ENCODE measurements at regions not wholly inside any gene's neighbourhood (a gene's known extent, or its start where the extent isn't known, plus 50 kb on each side); places are given as distances from the start of the nearest gene placed in this dataset.
"Not testable (repeated sequence)": the region's sequence is repeated elsewhere in the genome, so short reads cannot be mapped to it uniquely, and the experiment has no call there.

DNA sequence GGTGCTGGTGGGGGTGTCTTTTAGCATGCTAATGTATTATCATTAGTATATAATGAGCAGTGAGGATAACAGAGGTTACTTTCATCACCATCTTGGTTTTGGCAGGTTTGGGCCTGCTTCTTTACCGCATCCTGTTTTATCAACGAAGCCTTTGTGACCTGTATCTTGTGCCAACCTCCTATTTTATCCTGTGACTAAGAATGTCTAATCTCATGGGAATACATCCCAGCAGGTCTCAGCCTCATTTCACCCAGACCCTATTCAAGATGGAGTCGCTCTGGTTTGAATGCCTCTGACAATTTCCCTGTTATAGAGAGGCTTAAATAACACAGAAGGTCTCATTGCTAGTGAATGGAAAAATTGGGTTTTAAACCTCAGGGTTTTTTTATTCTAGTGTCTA is 300.8 kb upstream of the PROX1 start:
- no peak for DNase-seq

DNA sequence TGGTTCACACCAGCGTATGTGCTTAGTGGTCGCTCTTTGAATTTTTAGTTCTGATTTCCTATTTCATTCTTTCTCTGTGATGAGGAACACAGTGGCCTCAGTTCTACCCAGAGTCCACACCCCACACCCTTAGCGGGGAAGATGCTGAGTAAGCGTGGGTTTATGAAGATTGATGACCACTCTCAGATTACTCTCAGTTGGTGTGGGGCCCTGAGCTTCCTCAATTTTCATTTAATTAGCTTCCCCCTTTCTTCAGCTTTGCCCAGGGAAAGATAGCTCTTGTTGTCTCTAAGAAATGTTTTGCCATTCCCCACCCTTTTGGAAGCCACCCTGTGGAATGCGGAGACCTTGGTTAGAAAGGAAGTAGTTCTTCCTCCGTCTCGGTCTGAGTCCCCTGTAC is 299.9 kb upstream of the PROX1 start:
- no peak for DNase-seq

DNA sequence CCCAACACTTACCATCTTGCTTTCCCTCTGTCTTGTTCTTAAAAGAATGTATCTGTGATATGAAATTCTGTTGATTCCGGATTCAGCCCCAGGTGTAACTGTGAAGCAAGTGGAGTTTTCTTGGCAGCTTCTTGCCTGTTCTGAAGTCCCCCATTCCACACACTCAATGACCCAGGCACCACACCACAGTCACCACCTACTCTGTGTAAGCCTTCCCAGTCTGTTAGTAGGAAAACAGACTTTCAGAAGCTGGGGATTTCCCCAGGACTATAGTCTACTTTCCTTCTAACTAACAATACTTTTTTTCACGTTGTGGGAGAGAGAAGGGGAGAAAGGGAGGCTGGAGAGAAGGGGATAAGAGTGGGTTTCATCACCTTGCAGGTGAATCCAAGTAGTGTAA is 299.1 kb upstream of the PROX1 start:
- no peak for DNase-seq

DNA sequence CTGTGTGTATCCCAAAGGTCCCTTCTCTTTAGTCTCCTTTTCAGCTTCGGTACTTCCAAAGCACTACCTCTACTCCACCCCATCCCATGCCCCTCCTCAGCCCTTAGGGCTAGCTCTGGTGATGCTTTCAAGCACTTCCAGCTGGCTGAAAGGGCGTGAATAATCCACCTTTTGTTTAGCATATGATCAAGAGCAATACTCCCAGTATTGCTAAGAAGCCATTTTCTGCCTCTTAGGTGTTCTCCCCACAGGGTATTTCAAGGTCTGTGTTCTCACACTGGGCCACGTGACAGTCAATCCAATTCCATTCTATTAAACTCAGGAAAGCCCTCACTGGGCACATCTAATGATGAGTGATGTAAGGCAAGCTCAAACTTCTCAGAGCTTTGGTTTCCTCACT is 298.5 kb upstream of the PROX1 start:
- no peak for DNase-seq

DNA sequence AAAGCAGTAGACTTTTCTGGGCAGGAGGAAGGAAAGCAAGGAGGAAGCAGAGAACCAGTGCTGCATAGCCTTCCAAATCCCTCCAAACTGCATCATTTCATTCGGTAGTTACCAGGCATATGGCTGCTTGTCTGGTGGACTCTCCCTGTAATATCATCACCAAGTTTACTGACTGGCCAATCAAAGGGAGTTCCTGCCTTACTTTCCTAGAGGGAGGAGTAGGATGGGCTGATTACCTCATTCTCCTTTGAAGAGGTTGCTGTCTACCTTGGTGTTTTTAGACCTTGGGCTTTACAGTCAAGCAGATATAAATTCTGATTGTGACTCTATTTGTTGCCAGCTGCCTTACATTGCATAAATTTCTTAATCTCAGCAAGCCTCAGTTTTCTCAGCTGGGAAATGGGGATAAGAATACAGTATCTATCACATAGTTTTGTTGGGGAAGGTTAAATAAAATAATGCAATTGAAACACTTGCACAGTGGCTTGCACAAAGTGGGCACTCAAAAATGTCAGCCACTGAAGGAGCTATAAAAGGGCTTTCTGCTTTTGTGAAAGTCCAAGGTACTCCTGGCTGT is 297.3 kb upstream of the PROX1 start:
- no peak for DNase-seq

DNA sequence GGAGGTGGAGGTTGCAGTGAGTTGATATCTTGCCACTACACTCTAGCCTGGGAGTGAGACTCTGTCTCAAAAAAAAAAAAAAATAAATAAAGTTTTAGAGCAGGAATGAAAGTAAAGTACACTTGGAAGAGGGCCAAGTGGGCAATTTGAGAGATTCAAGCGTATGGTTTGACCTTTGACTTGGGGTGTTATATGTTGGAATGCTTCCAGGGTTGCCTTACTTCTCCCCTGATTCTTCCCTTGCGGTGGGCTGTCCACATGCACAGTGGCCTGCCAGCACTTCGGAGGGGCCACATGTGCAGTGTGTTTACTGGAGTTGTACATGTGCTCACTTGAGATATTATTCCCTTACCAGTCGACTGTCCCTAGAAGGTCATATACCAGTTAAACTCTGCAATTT is 295.5 kb upstream of the PROX1 start:
- no peak for DNase-seq

DNA sequence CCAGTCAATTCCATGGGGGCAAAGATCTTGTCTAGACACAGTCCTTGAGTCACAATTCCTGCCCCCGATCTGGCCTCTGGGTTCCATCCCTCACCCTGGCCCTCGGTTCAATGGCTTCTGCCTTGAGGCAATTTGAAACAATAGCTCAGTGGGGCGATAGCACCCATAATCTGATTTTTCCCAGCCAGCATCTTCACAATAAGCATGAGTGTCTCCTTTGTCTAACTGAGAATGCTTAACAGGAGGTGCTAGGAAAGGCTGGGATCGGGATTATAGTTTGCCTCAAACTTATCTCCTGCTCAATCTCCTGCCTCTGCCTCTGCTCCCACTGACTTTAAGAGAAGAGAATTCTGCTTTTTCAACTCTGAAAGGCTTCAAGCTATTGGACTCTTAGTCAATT is 293.9 kb upstream of the PROX1 start:
- no peak for DNase-seq

DNA sequence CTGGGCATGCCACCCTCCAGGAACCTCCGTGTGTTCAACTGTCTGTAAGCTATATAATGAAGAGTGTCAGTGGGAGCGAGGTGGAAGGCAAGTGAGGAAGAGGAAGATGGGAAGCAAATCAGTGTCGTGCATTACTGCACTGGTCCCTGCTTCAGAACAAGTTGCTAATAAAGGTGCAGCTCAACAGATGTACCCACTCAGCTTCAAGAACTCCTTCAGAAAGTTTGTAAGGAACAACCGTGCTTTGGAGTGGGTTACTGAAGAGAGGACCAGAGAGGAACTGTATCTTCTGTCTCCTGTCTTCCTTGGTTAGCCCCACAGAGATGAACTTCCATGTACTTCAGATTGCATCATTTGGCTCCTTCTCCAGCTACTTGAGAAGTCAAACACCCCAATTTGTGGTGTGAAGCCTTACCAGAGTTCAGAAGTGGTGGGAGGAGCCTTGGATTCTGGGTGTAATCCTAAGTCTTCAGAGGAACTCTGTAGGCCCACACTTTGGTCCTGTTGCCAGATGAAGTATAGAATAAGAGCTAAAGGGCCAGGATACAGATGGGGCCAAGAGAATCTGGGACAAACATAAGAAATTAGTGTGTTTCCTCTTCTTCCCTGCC is 290.5 kb upstream of the PROX1 start:
- DNase-seq: no peak

DNA sequence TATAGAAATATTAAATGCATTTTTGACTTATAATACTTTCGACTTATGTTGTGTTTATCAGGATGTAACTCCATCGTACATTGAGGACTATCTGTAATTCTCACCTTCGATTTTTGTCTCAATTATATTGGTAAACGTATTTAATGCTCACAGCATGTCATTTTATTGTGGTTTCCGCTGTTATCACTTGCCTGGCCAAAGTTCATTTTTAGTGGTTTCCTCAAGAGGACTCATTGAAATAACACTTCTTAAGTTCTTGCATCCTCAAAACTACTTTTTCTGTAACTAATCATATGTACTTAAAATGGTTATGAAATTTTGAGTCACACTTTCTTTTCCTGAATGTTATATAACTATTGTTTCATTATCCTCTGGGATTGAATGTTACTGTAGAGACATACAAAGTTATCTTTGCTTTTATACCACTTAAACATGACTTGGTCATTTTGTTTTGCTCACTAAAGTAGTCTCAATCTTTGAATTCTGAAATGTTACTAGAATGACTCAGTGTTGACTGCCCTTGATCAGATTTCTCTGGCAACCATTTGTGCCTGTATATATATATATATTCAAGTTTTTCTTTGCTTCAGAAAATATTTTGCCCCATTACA is 289.6 kb upstream of the PROX1 start:
- no peak for DNase-seq

DNA sequence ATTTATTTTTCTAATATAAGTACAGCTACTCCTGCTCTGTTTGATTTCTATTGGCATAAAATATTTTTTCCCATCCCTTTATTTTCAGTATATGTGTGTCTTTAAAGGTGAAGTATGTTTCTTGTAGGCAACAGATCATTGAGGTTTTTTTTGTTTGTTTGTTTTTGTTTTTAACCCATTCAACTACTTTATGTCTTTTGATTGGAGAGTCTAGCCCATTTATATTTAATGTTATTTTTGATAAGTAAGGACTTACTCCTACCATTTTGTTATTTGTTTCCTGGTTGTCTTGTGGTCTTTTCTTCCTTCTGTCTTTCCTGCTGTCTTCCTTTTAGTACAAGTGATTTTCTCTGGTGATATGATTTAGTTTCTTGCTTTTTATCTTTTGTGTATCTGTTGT is 285.1 kb upstream of the PROX1 start:
- no peak for DNase-seq

DNA sequence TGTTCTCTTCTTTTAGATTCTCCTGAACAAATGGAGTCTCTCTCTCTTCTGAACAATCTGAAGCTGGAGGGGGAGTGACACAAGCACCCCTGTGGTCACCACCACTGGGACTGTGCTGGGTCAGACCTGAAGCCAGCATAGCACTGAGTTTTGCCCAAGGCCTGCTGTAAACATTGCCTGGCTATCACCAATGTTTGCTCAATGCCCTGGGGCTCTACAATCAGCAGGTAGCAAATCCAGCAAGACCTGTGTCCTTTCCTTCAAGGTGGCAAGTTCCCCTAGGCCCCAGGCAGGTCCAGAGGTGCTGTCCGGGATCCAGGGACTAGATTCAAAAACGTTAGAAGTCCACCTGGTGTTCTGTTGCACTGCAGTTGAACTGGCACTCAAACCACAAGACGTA is 282.8 kb upstream of the PROX1 start:
- DNase-seq: no peak

DNA sequence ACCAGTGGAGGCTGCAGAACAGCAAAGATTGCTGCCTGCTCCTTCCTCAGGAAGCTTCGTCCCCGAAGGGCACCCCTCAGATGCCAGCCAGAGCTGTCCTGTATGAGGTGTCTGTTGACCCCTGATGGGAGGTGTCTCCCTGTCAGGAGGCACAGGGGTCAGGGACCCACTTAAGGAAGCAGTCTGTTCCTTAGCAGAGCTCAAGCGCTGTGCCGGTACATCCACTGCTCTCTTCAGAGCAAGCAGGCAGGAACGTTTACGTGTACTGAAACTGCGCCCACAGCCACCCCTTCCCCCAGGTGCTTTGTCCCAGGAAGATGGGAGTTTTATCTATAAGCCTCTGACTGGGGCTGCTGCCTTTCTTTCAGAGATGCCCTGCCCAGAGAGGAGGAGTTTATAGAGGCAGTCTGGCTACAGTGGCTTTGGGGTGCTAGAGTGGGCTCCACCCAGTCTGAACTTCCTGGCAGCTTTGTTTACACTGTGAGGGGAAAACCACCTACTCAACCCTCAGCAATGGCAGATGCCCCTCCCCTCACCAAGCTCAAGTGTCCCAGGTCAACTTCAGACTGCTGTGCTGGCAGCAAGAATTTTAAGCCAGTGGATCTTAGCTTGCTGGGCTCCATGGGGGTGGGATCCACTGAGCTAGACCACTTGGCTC is 275.8 kb upstream of the PROX1 start:
- DNase-seq: not testable (repeated sequence)

DNA sequence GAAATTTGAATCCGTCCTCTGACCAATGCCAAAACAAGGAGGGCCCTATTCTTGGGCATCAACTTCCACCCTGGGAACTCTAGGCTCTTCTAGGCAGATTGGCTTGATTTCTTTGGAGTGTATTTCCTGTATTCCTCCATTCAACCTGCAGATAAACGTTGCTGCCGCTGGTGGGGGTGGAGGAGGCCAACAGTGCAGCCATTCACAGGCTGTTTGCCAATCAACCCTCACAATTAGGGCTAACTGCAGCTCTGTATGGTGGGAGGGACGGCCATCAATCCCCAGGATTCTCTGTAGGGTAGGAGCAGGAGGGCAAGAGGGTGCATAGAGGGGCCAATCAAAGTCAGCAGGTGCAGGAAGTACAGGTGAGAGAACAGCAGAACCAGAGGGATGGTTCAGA is 273.1 kb upstream of the PROX1 start:
- DNase-seq: no peak

DNA sequence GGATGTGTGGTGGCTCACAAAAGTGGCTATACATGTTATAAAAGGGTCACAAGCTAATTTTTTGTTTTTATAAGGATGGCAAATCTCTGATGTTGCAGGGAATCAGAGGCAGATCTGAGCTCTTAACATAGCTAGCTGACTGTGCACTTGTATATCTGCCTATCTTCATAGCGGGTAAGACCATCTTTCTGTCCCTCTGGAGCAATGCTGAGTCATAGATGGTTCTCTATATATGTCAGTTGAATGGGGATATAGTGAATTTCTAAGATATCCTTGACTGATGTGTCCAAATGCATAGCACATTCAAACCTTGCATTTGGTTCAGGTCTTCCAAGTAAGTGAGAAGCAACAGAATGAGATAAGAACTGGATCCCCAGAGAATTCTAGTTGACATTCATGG is 272.6 kb upstream of the PROX1 start:
- DNase-seq: no peak

DNA sequence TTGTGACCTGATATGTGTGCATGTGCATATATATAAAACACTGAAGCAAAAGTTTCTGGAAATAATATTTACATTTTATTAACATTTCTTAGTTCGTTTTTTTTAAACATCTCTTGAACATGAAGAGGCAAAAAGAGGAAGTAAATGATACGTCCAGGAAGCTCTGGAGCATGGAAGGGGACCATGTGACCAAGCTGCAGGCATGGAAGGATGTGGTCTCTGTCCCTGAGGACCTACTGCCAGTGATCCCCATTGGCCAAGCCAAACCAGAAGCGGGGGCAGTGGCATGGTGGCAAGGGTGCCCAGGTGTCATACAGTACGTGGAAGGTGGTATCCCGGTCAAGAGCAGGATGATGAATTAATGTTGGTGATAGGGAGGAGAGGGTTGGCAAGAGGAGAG is 268.3 kb upstream of the PROX1 start:
- DNase-seq: no peak

DNA sequence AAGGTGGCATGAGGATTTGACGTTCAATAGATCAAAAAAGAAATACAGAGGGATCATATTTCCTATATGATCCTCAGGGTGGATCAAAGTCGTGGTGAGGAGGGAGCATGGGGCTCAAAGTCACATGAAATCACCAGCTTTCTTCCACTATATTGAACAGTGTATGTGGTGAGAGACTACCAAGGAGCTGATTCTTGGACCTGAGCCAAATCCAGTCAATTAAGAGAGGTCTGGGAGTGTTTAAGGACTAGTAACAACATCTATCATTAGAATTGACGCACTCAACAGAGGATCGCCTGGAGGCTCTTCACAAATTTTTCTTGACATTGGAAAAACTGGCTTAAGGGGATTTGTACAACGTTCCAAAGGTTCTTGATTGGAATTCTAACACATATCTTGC is 267.7 kb upstream of the PROX1 start:
- no peak for DNase-seq

DNA sequence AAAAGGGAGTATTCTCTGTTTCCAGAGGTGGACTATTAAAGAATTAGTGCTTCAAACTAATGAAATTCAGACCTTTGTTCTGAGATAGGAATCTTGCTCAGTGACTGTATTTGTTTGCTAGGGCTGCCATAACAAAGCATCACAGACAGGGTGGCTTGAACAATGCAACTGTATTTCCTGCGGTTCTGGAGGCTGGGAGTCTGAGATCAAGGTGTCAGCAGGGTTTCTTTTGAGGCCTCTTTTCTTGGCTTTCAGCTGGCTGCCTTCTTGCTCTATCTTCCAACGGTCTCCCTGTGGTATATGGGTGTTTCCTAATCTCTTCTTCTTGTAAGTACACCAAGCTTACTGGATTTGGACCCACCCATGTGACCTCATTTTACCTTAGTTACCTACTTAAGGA is 264.6 kb upstream of the PROX1 start:
- DNase-seq: no peak

DNA sequence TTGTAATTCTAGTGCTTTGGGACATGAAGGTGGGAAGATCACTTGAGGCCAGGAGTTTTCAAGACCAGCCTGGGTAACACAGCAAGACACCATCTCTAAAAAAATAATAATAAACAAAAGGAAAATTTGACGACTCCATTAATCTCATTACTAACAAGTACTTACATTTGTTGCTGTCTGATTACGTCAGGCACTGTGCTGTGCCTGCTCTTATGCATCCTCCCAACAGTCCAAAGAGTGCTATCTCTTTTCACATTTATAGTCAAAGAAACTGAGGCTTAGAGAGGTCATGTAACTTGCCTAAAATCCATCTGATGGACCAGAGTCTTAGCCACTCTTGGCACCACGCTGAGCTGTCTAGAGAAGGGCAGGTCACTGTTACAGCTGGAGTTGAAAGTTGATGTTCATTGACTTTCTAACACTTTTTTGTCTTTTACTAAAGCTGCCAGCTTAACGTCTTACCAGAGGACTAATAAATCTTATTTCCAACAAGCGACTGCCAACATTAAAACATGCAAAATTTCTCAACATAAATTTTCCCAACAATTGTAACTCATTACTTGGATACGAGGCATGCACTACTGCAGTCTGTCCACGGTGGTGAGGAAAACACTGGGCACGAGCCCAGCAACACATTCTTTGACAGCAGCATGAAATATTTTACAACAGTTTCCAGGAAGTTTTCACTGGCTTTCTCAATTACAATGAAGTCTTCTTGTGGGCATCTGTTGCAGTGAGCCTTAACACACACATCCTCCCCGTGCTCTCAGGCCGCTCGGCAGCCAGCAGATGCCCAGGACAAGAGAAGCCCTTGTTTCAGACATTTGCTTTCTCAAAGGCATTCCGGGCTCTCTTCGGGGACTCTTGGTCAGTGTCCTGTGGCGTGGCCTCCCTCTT is 262.9 kb upstream of the PROX1 start:
- DNase-seq: no peak

DNA sequence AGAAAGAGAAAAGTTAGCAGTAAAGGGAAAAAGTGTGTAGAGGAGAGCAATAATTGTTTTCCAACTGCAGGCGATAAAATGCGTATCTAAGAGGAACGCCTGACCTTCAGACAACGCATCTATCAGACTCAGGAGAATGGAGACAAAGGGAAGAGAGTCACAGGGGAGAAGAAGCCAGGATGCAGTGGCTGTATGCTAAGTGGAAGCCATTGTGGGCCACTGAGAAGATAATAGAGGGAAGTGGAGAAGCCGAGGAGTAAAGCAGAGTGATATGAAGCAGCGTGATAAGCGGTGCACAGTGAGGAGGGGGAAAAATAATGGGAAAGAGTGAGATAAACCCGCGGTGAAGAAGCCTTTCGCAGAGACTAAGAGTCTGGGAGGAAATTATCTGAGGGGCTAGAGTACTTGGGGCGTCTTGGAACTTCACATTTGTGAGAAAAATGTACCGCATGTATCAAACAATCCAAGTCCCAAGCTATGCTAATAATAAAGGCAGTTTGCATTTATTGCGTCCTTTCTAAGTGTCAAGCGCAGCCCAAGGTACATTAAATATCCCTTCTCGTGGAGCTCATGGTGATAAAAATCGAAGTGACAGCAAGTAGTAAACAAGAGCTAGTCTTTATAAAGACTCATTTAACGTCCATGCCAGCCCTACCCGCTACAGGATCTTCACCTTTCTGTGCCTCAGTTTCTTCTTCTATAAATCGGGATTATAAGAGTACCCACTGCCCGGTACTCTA is 259.8 kb upstream of the PROX1 start:
- DNase-seq: no peak

DNA sequence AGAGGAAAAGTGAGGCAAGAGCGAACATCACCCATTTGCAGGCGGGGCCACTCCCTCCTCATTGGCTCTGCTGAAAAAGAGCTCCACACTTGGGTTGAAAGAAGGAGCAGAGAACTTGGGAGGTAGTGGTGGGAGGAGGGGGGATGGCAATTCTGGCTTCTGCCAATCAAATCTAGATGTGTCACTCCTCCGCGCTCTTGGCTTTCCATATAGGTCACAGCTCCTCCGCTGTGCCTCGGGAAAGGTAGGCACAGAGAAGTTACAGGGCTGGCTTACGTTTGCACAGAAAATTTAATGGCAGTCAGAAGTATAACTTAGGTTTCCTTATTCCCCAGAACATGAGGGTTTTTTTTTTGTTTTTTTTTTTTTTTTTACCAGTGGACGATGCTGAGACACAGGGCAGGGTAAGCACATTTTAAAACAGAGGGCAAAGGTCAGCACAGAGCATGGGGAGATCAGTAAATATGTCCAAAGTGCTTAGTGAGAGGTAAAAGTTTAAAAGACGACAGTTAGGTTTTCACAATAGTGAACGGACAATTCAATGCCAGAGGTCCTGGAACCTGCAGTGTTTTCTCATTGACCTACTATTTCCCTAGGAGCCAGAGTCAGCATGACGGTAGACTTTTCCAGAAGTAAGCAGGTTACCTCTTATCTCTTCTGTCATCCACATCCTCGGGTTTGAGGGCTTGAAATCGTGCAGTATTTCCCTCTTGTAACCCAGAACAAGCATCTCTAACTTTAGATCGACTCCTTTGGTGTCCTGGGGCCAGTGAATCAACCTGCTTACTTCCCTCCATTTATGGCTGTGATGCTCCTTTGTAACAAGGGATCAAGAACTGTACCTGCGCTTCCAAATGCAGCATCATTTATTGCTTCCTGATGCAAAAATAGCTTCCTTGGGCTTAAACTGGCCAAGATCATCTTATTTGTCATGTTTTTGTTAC is 258.9 kb upstream of the PROX1 start:
- DNase-seq: no peak

DNA sequence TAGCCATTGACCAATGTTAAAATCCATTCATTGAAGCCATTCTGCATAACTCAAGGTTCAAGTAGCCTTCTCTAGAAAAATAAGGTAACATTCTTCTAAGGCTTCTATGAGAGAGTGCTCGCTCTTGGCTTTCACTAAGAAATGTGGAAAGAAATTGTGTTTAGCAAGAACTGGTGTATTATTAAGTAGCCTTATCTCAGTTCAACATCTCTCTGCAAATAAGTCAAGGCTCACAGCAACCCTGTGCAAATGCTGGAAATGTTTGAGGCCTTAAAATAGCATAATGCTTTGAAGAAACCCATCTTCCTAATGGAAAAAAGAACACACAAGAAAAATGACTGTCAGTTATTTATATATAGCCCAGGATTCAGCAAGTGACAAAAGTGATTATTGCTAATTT is 254.1 kb upstream of the PROX1 start:
- DNase-seq: no peak
